Liver (tissue), 7 donors: ENCODE measurements at regions not wholly inside any gene's neighbourhood (a gene's known extent, or its start where the extent isn't known, plus 50 kb on each side); places are given as distances from the start of the nearest gene placed in this dataset.

Experiments
- DNase-seq: peaks from one replicate; pipeline ENCODE4 v3.0.0-alpha.2; 2017; ENCODE audit warnings: low spot score
- H3K27ac ChIP-seq, 2 donors: one replicate each; pipeline ENCODE4 v1.7.0; 2013; ENCODE audit warnings: inconsistent platforms in 2 of 2, low read length in 2 of 2, control low read depth in 1 of 2, low read depth in 1 of 2, mild to moderate bottlenecking in 1 of 2
- H3K27me3 ChIP-seq, 4 donors: one replicate each; pipeline versions ENCODE4 v1.6.1 to v1.7.0; 2013; ENCODE audit warnings: low read length in 3 of 4, inconsistent platforms in 1 of 4, mild to moderate bottlenecking in 1 of 4, moderate library complexity in 1 of 4; ENCODE audit not compliant: control insufficient read depth in 4 of 4, insufficient read depth in 4 of 4
- H3K36me3 ChIP-seq, 4 donors: one replicate each; pipeline versions ENCODE4 v1.6.1 to v1.7.0; 2013; ENCODE audit warnings: low read length in 3 of 4, mild to moderate bottlenecking in 3 of 4, low read depth in 1 of 4, moderate library complexity in 1 of 4; ENCODE audit not compliant: control insufficient read depth in 4 of 4, insufficient read depth in 3 of 4
- H3K4me1 ChIP-seq, 4 donors: one replicate each; pipeline versions ENCODE4 v1.6.1 to v1.7.0; 2013; ENCODE audit warnings: low read length in 3 of 4, mild to moderate bottlenecking in 3 of 4, moderate library complexity in 1 of 4; ENCODE audit not compliant: control insufficient read depth in 4 of 4, insufficient read depth in 4 of 4
- H3K4me3 ChIP-seq, 3 donors: one replicate each; pipeline versions ENCODE4 v1.6.1 to v1.7.0; 2013; ENCODE audit warnings: low read length in 3 of 3, control low read depth in 1 of 3, low read depth in 1 of 3, mild to moderate bottlenecking in 1 of 3
- H3K9ac ChIP-seq, 2 donors: one replicate each; pipeline ENCODE4 v1.7.0; 2013; ENCODE audit warnings: low read length in 2 of 2, mild to moderate bottlenecking in 2 of 2, moderate library complexity in 2 of 2, control low read depth in 1 of 2, low read depth in 1 of 2
- H3K9me3 ChIP-seq, 4 donors: one replicate each; pipeline versions ENCODE4 v1.6.1 to v1.7.0; 2013; ENCODE audit warnings: low read length in 3 of 4; ENCODE audit not compliant: control insufficient read depth in 4 of 4
- ATF3 ChIP-seq: IDR thresholded peaks from 2 replicates; pipeline ENCODE4 v1.6.1; 2016; ENCODE audit warnings: antibody characterized with exemption
- EGR1 ChIP-seq, 2 donors: IDR thresholded peaks; 2 replicates each; pipeline ENCODE4 v1.6.1; 2016 to 2018; ENCODE audit warnings: antibody characterized with exemption in 2 of 2, low read depth in 2 of 2
- FOXA2 ChIP-seq: IDR thresholded peaks from 2 replicates; pipeline ENCODE4 v1.6.1; 2016; ENCODE audit warnings: antibody characterized with exemption
- GABPA ChIP-seq, 2 donors: IDR thresholded peaks in 1 of 2; conservative IDR thresholded peaks in 1 of 2; 2 replicates each; pipeline ENCODE4 v1.6.1; 2016; ENCODE audit warnings: antibody characterized with exemption in 2 of 2, mild to moderate bottlenecking in 1 of 2, moderate library complexity in 1 of 2
- HNF4A ChIP-seq, 2 donors: conservative IDR thresholded peaks; 2 replicates each; pipeline ENCODE4 v1.6.1; 2016; ENCODE audit warnings: antibody characterized with exemption in 2 of 2, mild to moderate bottlenecking in 2 of 2
- HNF4G ChIP-seq: IDR thresholded peaks from 2 replicates; pipeline ENCODE4 v1.6.1; 2016; ENCODE audit warnings: antibody characterized with exemption
- JUND ChIP-seq, 2 donors: IDR thresholded peaks; 2 replicates each; pipeline ENCODE4 v1.6.1; 2016; ENCODE audit warnings: antibody characterized with exemption in 2 of 2
- NR2F2 ChIP-seq: IDR thresholded peaks from 2 replicates; pipeline ENCODE4 v1.6.1; 2016; ENCODE audit warnings: antibody characterized with exemption
- RAD21 ChIP-seq, 2 donors: IDR thresholded peaks; 2 replicates each; pipeline ENCODE4 v1.6.1; 2016; ENCODE audit warnings: antibody characterized with exemption in 2 of 2, mild to moderate bottlenecking in 2 of 2
- REST ChIP-seq: IDR thresholded peaks from 2 replicates; pipeline ENCODE4 v1.6.1; 2016; ENCODE audit warnings: antibody characterized with exemption, mild to moderate bottlenecking
- RXRA ChIP-seq, 2 donors: IDR thresholded peaks; 2 replicates each; pipeline ENCODE4 v1.6.1; 2017 to 2018; ENCODE audit warnings: antibody characterized with exemption in 2 of 2, mild to moderate bottlenecking in 1 of 2
- TAF1 ChIP-seq: conservative IDR thresholded peaks from 2 replicates; pipeline ENCODE4 v1.6.1; 2016; ENCODE audit warnings: antibody characterized with exemption, mild to moderate bottlenecking
- YY1 ChIP-seq: IDR thresholded peaks from 2 replicates; pipeline ENCODE4 v1.6.1; 2016; ENCODE audit warnings: antibody characterized with exemption, mild to moderate bottlenecking
- WGBS: extraction: QIAGEN DNeasy Blood & Tissue Kit; methylation state at CpG from one replicate; pipeline ENCODE4 v1.1.7; 2013; 5-methylcytosine and 5-hydroxymethylcytosine counted together
- TF ChIP-seq, protein P1 (sequence below): IDR thresholded peaks from 2 replicates; pipeline ENCODE4 v1.6.1; 2016; ENCODE audit warnings: antibody characterized with exemption
- TF ChIP-seq, protein P2 (sequence below): IDR thresholded peaks from 2 replicates; pipeline ENCODE4 v1.6.1; 2016; ENCODE audit warnings: antibody characterized with exemption
- donor health status: healthy.
- donor health status: healthy.
- donor health status: healthy.
- donor health status: healthy.

- Histone ChIP-seq H3K4me1 (no peaks in the 10 kb centered on the region), H3K27me3 (peaks cover 0 to 3% (median 0%) of the 10 kb centered on the region in 4 donors), H3K9me3 (no peaks in the 10 kb centered on the region), H3K4me3 (no peak overlapping the region), H3K36me3 (no peaks in the 10 kb centered on the region), H3K27ac (no peak overlapping the region), H3K9ac (no peak overlapping the region)
- 72% methylated on average over 7 of the region's 7 CpGs for whole genome bisulfite sequencing
- no peak for TF ChIP-seq HNF4G
- no peak for TF ChIP-seq RXRA (IDR thresholded peaks at IDR 0.05)
- no peak for DNase-seq
Observed at GRCh38 chr14:94932589-94932988, 162.7 kb upstream of the GSC start.

DNA sequence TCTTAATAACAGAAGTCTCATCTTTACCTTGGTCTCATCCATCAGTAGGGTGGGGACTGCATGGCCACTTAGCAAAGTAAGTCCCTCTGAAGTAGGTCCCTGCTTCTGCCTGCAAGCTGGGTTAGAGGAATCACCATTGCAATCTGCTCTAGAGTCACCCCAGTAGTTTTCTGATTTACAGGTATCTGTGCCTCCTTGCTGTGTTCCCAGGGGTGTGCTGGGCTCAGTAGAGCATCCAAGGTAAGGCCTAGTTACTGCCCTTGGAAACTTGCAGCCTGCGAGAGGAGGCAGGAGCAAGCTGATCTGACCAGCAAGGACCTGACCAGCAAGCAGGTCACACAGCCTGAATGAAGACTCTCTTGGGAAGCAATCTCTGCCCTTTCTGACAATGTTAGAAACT is 160.8 kb upstream of the GSC start:
- no peaks in the 10 kb centered on the region for H3K9me3 ChIP-seq
- no peak overlapping the region for H3K27ac ChIP-seq
- WGBS, result 98% methylated on average over 1 of the region's 1 CpG
- H3K27me3 ChIP-seq, result peaks cover 0 to 3% (median 0%) of the 10 kb centered on the region in 4 donors
- TF ChIP-seq YY1, result no peak
- TF ChIP-seq JUND (IDR thresholded peaks at IDR 0.05), result no peak
- no peak for TF ChIP-seq HNF4G
- TF ChIP-seq, protein P1, sequence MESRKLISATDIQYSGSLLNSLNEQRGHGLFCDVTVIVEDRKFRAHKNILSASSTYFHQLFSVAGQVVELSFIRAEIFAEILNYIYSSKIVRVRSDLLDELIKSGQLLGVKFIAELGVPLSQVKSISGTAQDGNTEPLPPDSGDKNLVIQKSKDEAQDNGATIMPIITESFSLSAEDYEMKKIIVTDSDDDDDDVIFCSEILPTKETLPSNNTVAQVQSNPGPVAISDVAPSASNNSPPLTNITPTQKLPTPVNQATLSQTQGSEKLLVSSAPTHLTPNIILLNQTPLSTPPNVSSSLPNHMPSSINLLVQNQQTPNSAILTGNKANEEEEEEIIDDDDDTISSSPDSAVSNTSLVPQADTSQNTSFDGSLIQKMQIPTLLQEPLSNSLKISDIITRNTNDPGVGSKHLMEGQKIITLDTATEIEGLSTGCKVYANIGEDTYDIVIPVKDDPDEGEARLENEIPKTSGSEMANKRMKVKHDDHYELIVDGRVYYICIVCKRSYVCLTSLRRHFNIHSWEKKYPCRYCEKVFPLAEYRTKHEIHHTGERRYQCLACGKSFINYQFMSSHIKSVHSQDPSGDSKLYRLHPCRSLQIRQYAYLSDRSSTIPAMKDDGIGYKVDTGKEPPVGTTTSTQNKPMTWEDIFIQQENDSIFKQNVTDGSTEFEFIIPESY, result no peak
- TF ChIP-seq RAD21 (IDR thresholded peaks at IDR 0.05), result no peak
- TF ChIP-seq TAF1, result no peak
- TF ChIP-seq ATF3, result no peak
- no peak for TF ChIP-seq REST
- TF ChIP-seq HNF4A (conservative IDR thresholded peaks at IDR 0.05), result no peak
- no peak for TF ChIP-seq RXRA (IDR thresholded peaks at IDR 0.05)
- TF ChIP-seq NR2F2, result no peak
- no peak for TF ChIP-seq EGR1 (IDR thresholded peaks at IDR 0.05; ENCODE audit: low read depth in 2 of 2)
- no peak for TF ChIP-seq FOXA2
- TF ChIP-seq, protein P2, sequence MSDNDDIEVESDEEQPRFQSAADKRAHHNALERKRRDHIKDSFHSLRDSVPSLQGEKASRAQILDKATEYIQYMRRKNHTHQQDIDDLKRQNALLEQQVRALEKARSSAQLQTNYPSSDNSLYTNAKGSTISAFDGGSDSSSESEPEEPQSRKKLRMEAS, result no peak
- no peak for TF ChIP-seq GABPA (IDR thresholded peaks at IDR 0.05 in 1 of 2, conservative IDR thresholded peaks at IDR 0.05 in 1 of 2)
- no peaks in the 10 kb centered on the region for H3K4me1 ChIP-seq
- DNase-seq, result no peak
- H3K36me3 ChIP-seq, result no peaks in the 10 kb centered on the region
- H3K4me3 ChIP-seq, result no peak overlapping the region
- H3K9ac ChIP-seq, result no peak overlapping the region
